ENCODE measurements at regions not wholly inside any gene's neighbourhood (a gene's known extent, or its start where the extent isn't known, plus 50 kb on each side); places are given as distances from the start of the nearest gene placed in this dataset.

DNA sequence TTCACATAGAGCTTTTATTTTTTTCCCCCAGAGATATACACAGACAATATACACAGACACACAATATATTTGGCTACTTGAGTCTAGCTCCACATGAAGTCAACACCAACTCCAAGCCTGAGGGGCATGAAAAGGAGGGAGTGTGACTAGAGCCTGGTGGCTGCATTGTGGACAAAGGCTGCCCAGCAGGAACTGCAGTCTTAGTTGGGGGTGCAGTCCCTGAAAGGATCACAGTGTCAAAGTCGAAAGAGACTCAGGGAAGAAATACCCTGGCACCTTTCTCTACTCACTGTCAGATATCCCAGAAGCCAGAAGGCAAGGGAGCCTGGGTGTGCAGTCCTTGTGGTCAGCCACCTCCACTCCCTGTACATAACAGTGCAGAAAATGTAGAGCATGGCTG, 231.6 kb upstream of the RPS23 start:
- TF ChIP-seq, protein P1, sequence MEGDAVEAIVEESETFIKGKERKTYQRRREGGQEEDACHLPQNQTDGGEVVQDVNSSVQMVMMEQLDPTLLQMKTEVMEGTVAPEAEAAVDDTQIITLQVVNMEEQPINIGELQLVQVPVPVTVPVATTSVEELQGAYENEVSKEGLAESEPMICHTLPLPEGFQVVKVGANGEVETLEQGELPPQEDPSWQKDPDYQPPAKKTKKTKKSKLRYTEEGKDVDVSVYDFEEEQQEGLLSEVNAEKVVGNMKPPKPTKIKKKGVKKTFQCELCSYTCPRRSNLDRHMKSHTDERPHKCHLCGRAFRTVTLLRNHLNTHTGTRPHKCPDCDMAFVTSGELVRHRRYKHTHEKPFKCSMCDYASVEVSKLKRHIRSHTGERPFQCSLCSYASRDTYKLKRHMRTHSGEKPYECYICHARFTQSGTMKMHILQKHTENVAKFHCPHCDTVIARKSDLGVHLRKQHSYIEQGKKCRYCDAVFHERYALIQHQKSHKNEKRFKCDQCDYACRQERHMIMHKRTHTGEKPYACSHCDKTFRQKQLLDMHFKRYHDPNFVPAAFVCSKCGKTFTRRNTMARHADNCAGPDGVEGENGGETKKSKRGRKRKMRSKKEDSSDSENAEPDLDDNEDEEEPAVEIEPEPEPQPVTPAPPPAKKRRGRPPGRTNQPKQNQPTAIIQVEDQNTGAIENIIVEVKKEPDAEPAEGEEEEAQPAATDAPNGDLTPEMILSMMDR (IDR thresholded peaks at IDR 0.05) = no peak
- TF ChIP-seq EZH2 (IDR thresholded peaks at IDR 0.05) (no peak), EZH2phosphoT487 (IDR thresholded peaks at IDR 0.05) (no peak)
